Ovary (tissue), 3 donors: ENCODE measurements at regions not wholly inside any gene's neighbourhood (a gene's known extent, or its start where the extent isn't known, plus 50 kb on each side); places are given as distances from the start of the nearest gene placed in this dataset.

ENCODE experiments used
- EP300 ChIP-seq: sonication (generic); formaldehyde crosslinking; IDR thresholded peaks from one replicate; pipeline ENCODE4 v1.6.1; 2017; ENCODE audit warnings: antibody characterized with exemption
- POLR2A ChIP-seq: fragments of 450-650 bp; IDR thresholded peaks from one replicate; pipeline ENCODE4 v1.6.1; 2017; ENCODE audit warnings: antibody characterized with exemption, mild to moderate bottlenecking, moderate library complexity
- TF ChIP-seq, protein P1 (sequence below), 3 donors: fragments of 450-650 bp in 2 of 3; fragments of 200-600 bp in 1 of 3; IDR thresholded peaks; one replicate each; pipeline versions ENCODE4 v1.5.1 to v1.8.0; 2016 to 2022; ENCODE audit warnings: antibody characterized with exemption in 3 of 3, mild to moderate bottlenecking in 1 of 3
- donor health status: DM: no; HTN: no; CAD: no.

DNA sequence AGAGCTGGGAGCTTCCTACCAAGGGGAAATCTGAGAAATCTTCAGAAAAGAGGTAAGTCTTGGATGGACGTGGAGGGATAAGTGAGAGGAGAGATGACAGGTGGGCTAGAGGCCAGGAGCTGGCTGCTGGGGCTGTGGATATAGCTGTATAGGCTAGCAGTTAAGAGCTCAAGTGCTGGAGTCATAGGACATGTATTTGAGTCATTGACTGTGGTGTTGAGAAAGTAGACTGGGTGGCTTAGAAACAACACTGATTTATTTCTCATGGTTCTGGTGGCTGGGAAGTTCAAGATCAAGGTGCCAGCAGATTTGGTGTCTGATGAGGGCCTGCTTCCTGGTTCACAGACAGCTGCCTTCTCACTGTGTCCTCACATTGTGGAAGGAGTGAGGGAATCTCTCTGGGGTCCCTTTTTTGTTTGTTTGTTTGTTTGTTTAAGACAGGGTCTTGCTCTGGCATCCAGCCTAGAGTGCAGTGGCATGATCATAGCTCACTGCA is 151.1 kb upstream of the FUT8 start:
- TF ChIP-seq POLR2A (no peak), EP300 (no peak)
- TF ChIP-seq, protein P1, sequence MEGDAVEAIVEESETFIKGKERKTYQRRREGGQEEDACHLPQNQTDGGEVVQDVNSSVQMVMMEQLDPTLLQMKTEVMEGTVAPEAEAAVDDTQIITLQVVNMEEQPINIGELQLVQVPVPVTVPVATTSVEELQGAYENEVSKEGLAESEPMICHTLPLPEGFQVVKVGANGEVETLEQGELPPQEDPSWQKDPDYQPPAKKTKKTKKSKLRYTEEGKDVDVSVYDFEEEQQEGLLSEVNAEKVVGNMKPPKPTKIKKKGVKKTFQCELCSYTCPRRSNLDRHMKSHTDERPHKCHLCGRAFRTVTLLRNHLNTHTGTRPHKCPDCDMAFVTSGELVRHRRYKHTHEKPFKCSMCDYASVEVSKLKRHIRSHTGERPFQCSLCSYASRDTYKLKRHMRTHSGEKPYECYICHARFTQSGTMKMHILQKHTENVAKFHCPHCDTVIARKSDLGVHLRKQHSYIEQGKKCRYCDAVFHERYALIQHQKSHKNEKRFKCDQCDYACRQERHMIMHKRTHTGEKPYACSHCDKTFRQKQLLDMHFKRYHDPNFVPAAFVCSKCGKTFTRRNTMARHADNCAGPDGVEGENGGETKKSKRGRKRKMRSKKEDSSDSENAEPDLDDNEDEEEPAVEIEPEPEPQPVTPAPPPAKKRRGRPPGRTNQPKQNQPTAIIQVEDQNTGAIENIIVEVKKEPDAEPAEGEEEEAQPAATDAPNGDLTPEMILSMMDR (IDR thresholded peaks at IDR 0.05), result no peak
